WTC11 (cell line): ENCODE measurements at regions not wholly inside any gene's neighbourhood (a gene's known extent, or its start where the extent isn't known, plus 50 kb on each side); places are given as distances from the start of the nearest gene placed in this dataset.

ENCODE experiments used
- ATAC-seq: fragments of 200-7000 bp; cut with Tn5 transposase; 2 replicates; pipeline ENCODE4 v1.10.0; 2021; ENCODE audit warnings: mild to moderate bottlenecking, moderate library complexity
- CTCF ChIA-PET: fragments of 300-600 bp; sonication (Branson Sonifier 250); formaldehyde crosslinking; loops from one replicate; lab custom pipeline; 2021; ENCODE audit warnings: antibody characterized with exemption; lab: Charles Lee
- POLR2A ChIA-PET: fragments of 350-600 bp; sonication (Branson Sonifier 250); formaldehyde crosslinking; loops from one replicate; lab custom pipeline; 2021; ENCODE audit warnings: antibody characterized with exemption; lab: Charles Lee
- DNase-seq: peaks from one replicate; pipeline ENCODE4 v3.0.0; 2021; ENCODE audit warnings: low spot score
- H3K27ac Mint-ChIP-seq: 2 replicates; pipeline ENCODE4 v1.8.0; 2021; ENCODE audit warnings: mixed read lengths
- H3K27me3 Mint-ChIP-seq: 2 replicates; pipeline ENCODE4 v1.8.0; 2021; ENCODE audit warnings: low read depth, mild to moderate bottlenecking, moderate library complexity, mixed read lengths
- H3K36me3 Mint-ChIP-seq: 2 replicates; pipeline ENCODE4 v1.8.0; 2021; ENCODE audit warnings: mixed read lengths
- H3K4me1 Mint-ChIP-seq: 2 replicates; pipeline ENCODE4 v1.8.0; 2022; ENCODE audit warnings: mixed read lengths
- H3K4me3 Mint-ChIP-seq: 2 replicates; pipeline ENCODE4 v1.8.0; 2021; ENCODE audit warnings: mild to moderate bottlenecking, moderate library complexity, mixed read lengths
- H3K9me3 Mint-ChIP-seq: 2 replicates; pipeline ENCODE4 v1.8.0; 2021; ENCODE audit warnings: mixed read lengths
- ARID4B ChIP-seq: sonication (generic); formaldehyde crosslinking; IDR thresholded peaks from 2 replicates; pipeline ENCODE4 v1.8.0; 2023; ENCODE audit warnings: missing genetic modification reagents, mild to moderate bottlenecking, borderline replicate concordance
- ATF1 ChIP-seq: sonication (generic); formaldehyde crosslinking; IDR thresholded peaks from 2 replicates; pipeline ENCODE4 v1.8.1; 2023; ENCODE audit warnings: mild to moderate bottlenecking, moderate library complexity, missing genetic modification reagents
- ATF2 ChIP-seq: sonication (generic); formaldehyde crosslinking; IDR thresholded peaks from 2 replicates; pipeline ENCODE4 v1.8.1; 2022; ENCODE audit warnings: low read depth, missing genetic modification reagents, borderline replicate concordance
- FOXP4 ChIP-seq: sonication (generic); formaldehyde crosslinking; IDR thresholded peaks from 2 replicates; pipeline ENCODE4 v1.8.0; 2022; ENCODE audit warnings: mild to moderate bottlenecking, missing genetic modification reagents
- HMGXB4 ChIP-seq: sonication (generic); formaldehyde crosslinking; IDR thresholded peaks from 2 replicates; pipeline ENCODE4 v1.8.1; 2023; ENCODE audit warnings: mild to moderate bottlenecking, moderate library complexity, missing genetic modification reagents
- JAZF1 ChIP-seq: fragments of 250-450 bp; sonication (Bioruptor Pico); IDR thresholded peaks from 2 replicates; pipeline ENCODE4 v1.9.0; 2021; ENCODE audit warnings: moderate library complexity, mild to moderate bottlenecking, inconsistent platforms
- JUN ChIP-seq: sonication (generic); formaldehyde crosslinking; IDR thresholded peaks from 2 replicates; pipeline ENCODE4 v1.8.0; 2023; ENCODE audit warnings: mild to moderate bottlenecking, missing genetic modification reagents
- MAX ChIP-seq: sonication (generic); formaldehyde crosslinking; IDR thresholded peaks from 2 replicates; pipeline ENCODE4 v1.8.0; 2022; ENCODE audit warnings: mild to moderate bottlenecking, missing genetic modification reagents
- RELA ChIP-seq: sonication (generic); formaldehyde crosslinking; IDR thresholded peaks from 2 replicates; pipeline ENCODE4 v1.8.1; 2022; ENCODE audit warnings: missing genetic modification reagents, mild to moderate bottlenecking, borderline replicate concordance
- SOX15 ChIP-seq: fragments of 250-450 bp; sonication (Bioruptor Pico); IDR thresholded peaks from 2 replicates; pipeline ENCODE4 v1.9.0; 2021; ENCODE audit warnings: mild to moderate bottlenecking
- SP1 ChIP-seq: sonication (generic); formaldehyde crosslinking; conservative IDR thresholded peaks from 2 replicates; pipeline ENCODE4 v1.8.1; 2022; ENCODE audit warnings: missing genetic modification reagents
- STAT6 ChIP-seq: sonication (generic); formaldehyde crosslinking; conservative IDR thresholded peaks from 2 replicates; pipeline ENCODE4 v1.8.1; 2023; ENCODE audit warnings: mild to moderate bottlenecking, low read depth, missing genetic modification reagents, moderate library complexity
- ZNF423 ChIP-seq: fragments of 250-450 bp; sonication (Bioruptor Pico); IDR thresholded peaks from 2 replicates; pipeline ENCODE4 v2.1.2; 2022; ENCODE audit warnings: mild to moderate bottlenecking, moderate library complexity
- ZNF425 ChIP-seq: fragments of 250-450 bp; sonication (Bioruptor Pico); conservative IDR thresholded peaks from 2 replicates; pipeline ENCODE4 v1.9.0; 2021; ENCODE audit warnings: mild to moderate bottlenecking

- CTCF ChIA-PET, result interaction anchor here (0.6 to 1.7 kb wide), 8 partner anchors 111 to 1142 kb away, joined by 3 to 12 read pairs (median 3); no protein-coding TSS in a partner anchor
- TF ChIP-seq SOX15 (CRISPR knock-in tag) (no peak), ZNF423 (CRISPR knock-in tag) (0 out of 2 replicates have a peak, but pooled peaks have one; percentile 20), JUN (CRISPR knock-in tag) (no peak), SP1 (CRISPR knock-in tag) (no peak), ZNF425 (CRISPR knock-in tag) (no peak)
- H3K27ac Mint-ChIP-seq, result no peak overlapping the region
- DNase-seq (no peak), ATAC-seq (peak; percentile 91)
- peak overlapping the region; percentile 23; the same call in 1 of the 2 replicates for H3K4me3 Mint-ChIP-seq
- H3K36me3 Mint-ChIP-seq, result peaks cover 23% of the 10 kb centered on the region
- POLR2A ChIA-PET, result interaction anchor here (0.6 kb wide), 2 partner anchors 272 to 440 kb away, joined by 5 to 12 read pairs; no protein-coding TSS in a partner anchor
- peaks cover 27% of the 10 kb centered on the region for H3K9me3 Mint-ChIP-seq
- H3K27me3 Mint-ChIP-seq, result peaks cover 100% of the 10 kb centered on the region
- peaks cover 30% of the 10 kb centered on the region for H3K4me1 Mint-ChIP-seq
Measured at GRCh38 chr7:51731075-51731474, 414.5 kb upstream of the COBL start.

GRCh38 chr7:51727441-51727840 lies 410.8 kb upstream of the COBL start:
- peaks cover 30% of the 10 kb centered on the region for H3K4me1 Mint-ChIP-seq
- H3K4me3 Mint-ChIP-seq, result no peak overlapping the region
- H3K9me3 Mint-ChIP-seq, result peaks cover 26% of the 10 kb centered on the region
- ATAC-seq, result no peak
- POLR2A ChIA-PET, result no interaction called here
- TF ChIP-seq ARID4B (no peak), STAT6 (CRISPR knock-in tag) (no peak), FOXP4 (no peak)
- peaks cover 13% of the 10 kb centered on the region for H3K36me3 Mint-ChIP-seq
- DNase-seq, result no peak
- peaks cover 79% of the 10 kb centered on the region for H3K27me3 Mint-ChIP-seq
- CTCF ChIA-PET, result no interaction called here
- H3K27ac Mint-ChIP-seq, result no peak overlapping the region

- ChIA-PET POLR2A (no interaction called here), CTCF (no interaction called here)
- no peak overlapping the region for H3K4me3 Mint-ChIP-seq
- no peak for ATAC-seq
- DNase-seq, result no peak
- no peak overlapping the region for H3K27ac Mint-ChIP-seq
- H3K36me3 Mint-ChIP-seq, result peaks cover 4% of the 10 kb centered on the region; the same call in 1 of the 2 replicates
- no peaks in the 10 kb centered on the region for H3K4me1 Mint-ChIP-seq
- H3K9me3 Mint-ChIP-seq, result peaks cover 10% of the 10 kb centered on the region
- no peaks in the 10 kb centered on the region for H3K27me3 Mint-ChIP-seq
- no peak for TF ChIP-seq MAX (CRISPR knock-in tag)
- no peak for TF ChIP-seq JAZF1 (CRISPR knock-in tag)
- no peak for TF ChIP-seq ATF2 (CRISPR knock-in tag)
- TF ChIP-seq RELA (CRISPR knock-in tag), result no peak
- no peak for TF ChIP-seq ATF1 (CRISPR knock-in tag)
- TF ChIP-seq HMGXB4 (CRISPR knock-in tag), result no peak
Measured at GRCh38 chr7:51706851-51707250, 390.2 kb upstream of the COBL start.
